ENCODE measurements at regions not wholly inside any gene's neighbourhood (a gene's known extent, or its start where the extent isn't known, plus 50 kb on each side); places are given as distances from the start of the nearest gene placed in this dataset.
"Not testable (repeated sequence)": the region's sequence is repeated elsewhere in the genome, so short reads cannot be mapped to it uniquely, and the experiment has no call there.

- no peak for DNase-seq
Measured at GRCh38 chr4:23533859-23534258, 356.0 kb downstream of the PPARGC1A start.

GRCh38 chr4:23516716-23517115 lies 373.1 kb downstream of the PPARGC1A start:
- DNase-seq: peak in 1 of 3 donors; percentile 3

- DNase-seq: no peak
Measured at GRCh38 chr4:23504083-23504482, 385.8 kb downstream of the PPARGC1A start.

GRCh38 chr4:23500894-23501449 lies 388.9 kb downstream of the PPARGC1A start:
- DNase-seq: no peak

GRCh38 chr4:23485801-23486200 lies 404.0 kb downstream of the PPARGC1A start:
- no peak for DNase-seq

GRCh38 chr4:23484689-23485088 lies 405.2 kb downstream of the PPARGC1A start:
- no peak for DNase-seq

GRCh38 chr4:23483320-23483960 lies 406.4 kb downstream of the PPARGC1A start:
- peak in 2 of 3 donors; percentile 6 to 11 for DNase-seq

GRCh38 chr4:23481566-23481965 lies 408.3 kb downstream of the PPARGC1A start:
- DNase-seq: no peak

- DNase-seq: no peak
Measured at GRCh38 chr4:23477905-23478304, 411.9 kb downstream of the PPARGC1A start.

- DNase-seq: no peak
Measured at GRCh38 chr4:23476515-23477090, 413.2 kb downstream of the PPARGC1A start.

GRCh38 chr4:23463071-23463470 lies 426.8 kb downstream of the PPARGC1A start:
- no peak for DNase-seq

- DNase-seq: no peak
Measured at GRCh38 chr4:23458054-23458453, 431.8 kb downstream of the PPARGC1A start.

GRCh38 chr4:23456864-23457263 lies 433.0 kb downstream of the PPARGC1A start:
- DNase-seq: no peak

- DNase-seq: peak in 1 of 3 donors; percentile 15
Measured at GRCh38 chr4:23455456-23456158, 434.2 kb downstream of the PPARGC1A start.

GRCh38 chr4:23441530-23442069 lies 448.2 kb downstream of the PPARGC1A start:
- no peak for DNase-seq

- DNase-seq: no peak
Measured at GRCh38 chr4:23438764-23439163, 451.1 kb downstream of the PPARGC1A start.

GRCh38 chr4:23429497-23429896 lies 460.4 kb downstream of the PPARGC1A start:
- DNase-seq: no peak

- no peak for DNase-seq
Measured at GRCh38 chr4:23425570-23425969, 464.3 kb downstream of the PPARGC1A start.

- no peak for DNase-seq
Measured at GRCh38 chr4:23423540-23423939, 466.3 kb downstream of the PPARGC1A start.

GRCh38 chr4:23422878-23423277 lies 467.0 kb downstream of the PPARGC1A start:
- DNase-seq: no peak

GRCh38 chr4:23413631-23414030 lies 476.2 kb downstream of the PPARGC1A start:
- DNase-seq: peak in 2 of 3 donors; percentile 36 to 69

- DNase-seq: no peak
Measured at GRCh38 chr4:23412701-23413100, 477.1 kb downstream of the PPARGC1A start.

GRCh38 chr4:23408913-23409312 lies 480.9 kb downstream of the PPARGC1A start:
- not testable (repeated sequence) for DNase-seq
